ENCODE measurements at regions not wholly inside any gene's neighbourhood (a gene's known extent, or its start where the extent isn't known, plus 50 kb on each side); places are given as distances from the start of the nearest gene placed in this dataset.

DNA sequence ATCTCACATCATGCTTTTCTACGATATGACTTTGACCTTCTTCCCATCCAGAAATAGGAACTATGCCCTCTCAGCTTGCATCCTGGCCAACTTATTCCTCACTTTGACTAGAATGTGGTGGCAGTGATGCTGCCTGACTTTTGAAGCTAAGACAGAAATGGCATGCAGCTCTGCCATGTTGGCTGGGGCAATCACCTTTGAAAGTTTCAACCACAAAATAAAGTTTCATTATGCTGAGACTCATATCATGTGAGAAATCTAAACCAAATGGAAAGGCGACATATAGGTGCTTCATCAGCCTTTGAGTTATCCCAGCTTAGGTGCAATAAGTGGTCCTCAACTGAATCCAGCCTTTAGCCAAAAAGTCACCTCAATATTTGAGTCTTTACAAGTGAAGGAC lies 370.0 kb upstream of the CHRM3 start:
- TF ChIP-seq TAF1 (IDR thresholded peaks at IDR 0.05; ENCODE audit: low read depth) (no peak), EZH2 (IDR thresholded peaks at IDR 0.05; ENCODE audit: borderline replicate concordance, insufficient read depth, low read length, poor library complexity, severe bottlenecking) (no peak)

Measured in neural cell (in vitro differentiated cells).